Trophoblast cell (in vitro differentiated cells and primary cell): ENCODE measurements at regions not wholly inside any gene's neighbourhood (a gene's known extent, or its start where the extent isn't known, plus 50 kb on each side); places are given as distances from the start of the nearest gene placed in this dataset.

Experiments used
- DNase-seq, 2 donors: peaks; one replicate each; pipeline ENCODE4 v3.0.0-alpha.2; 2016
- H2AFZ ChIP-seq: 2 replicates; pipeline ENCODE4 v1.6.1; 2013; ENCODE audit warnings: low read length, moderate library complexity, mild to moderate bottlenecking; ENCODE audit not compliant: insufficient read depth, poor library complexity
- H2AK5ac ChIP-seq: 2 replicates; pipeline ENCODE4 v1.6.1; 2013; ENCODE audit warnings: mild to moderate bottlenecking, low read length
- H2BK120ac ChIP-seq: 2 replicates; pipeline ENCODE4 v1.6.1; 2013; ENCODE audit warnings: low read length, mild to moderate bottlenecking, moderate library complexity; ENCODE audit not compliant: insufficient read depth, poor library complexity
- H2BK12ac ChIP-seq: 2 replicates; pipeline ENCODE4 v1.6.1; 2013; ENCODE audit warnings: mild to moderate bottlenecking, low read length, moderate library complexity
- H2BK5ac ChIP-seq: 2 replicates; pipeline ENCODE4 v1.6.1; 2013; ENCODE audit warnings: low read length, low read depth, moderate library complexity, mild to moderate bottlenecking; ENCODE audit not compliant: poor library complexity
- H3K14ac ChIP-seq: 2 replicates; pipeline ENCODE4 v1.6.1; 2013; ENCODE audit warnings: mild to moderate bottlenecking, low read length
- H3K18ac ChIP-seq: 2 replicates; pipeline ENCODE4 v1.6.1; 2013; ENCODE audit warnings: mild to moderate bottlenecking, low read length
- H3K23ac ChIP-seq: 2 replicates; pipeline ENCODE4 v1.6.1; 2013; ENCODE audit warnings: low read length
- H3K27ac ChIP-seq: 2 replicates; pipeline ENCODE4 v1.5.1; 2013; ENCODE audit warnings: low read depth, mild to moderate bottlenecking, inconsistent platforms, low read length, moderate library complexity
- H3K27me3 ChIP-seq: 2 replicates; pipeline ENCODE4 v1.6.1; 2013; ENCODE audit warnings: inconsistent platforms, mild to moderate bottlenecking, low read length, moderate library complexity; ENCODE audit not compliant: insufficient read depth
- H3K36me3 ChIP-seq, 2 experiments: 1 replicate in 1 of 2; 2 replicates in 1 of 2; pipeline ENCODE4 v1.6.1; 2013; ENCODE audit warnings: low read length in 2 of 2, mild to moderate bottlenecking in 2 of 2, moderate library complexity in 1 of 2; ENCODE audit not compliant: insufficient read depth in 2 of 2, control insufficient read depth in 1 of 2
- H3K4ac ChIP-seq: 2 replicates; pipeline ENCODE4 v1.6.1; 2013; ENCODE audit warnings: low read depth, mild to moderate bottlenecking, low read length, moderate library complexity
- H3K4me1 ChIP-seq, 2 experiments: 1 replicate in 1 of 2; 2 replicates in 1 of 2; pipeline ENCODE4 v1.6.1; 2013; ENCODE audit warnings: low read length in 2 of 2, mild to moderate bottlenecking in 2 of 2, moderate library complexity in 1 of 2; ENCODE audit not compliant: insufficient read depth in 2 of 2, control insufficient read depth in 1 of 2
- H3K4me2 ChIP-seq: 2 replicates; pipeline ENCODE4 v1.6.1; 2013; ENCODE audit warnings: inconsistent platforms, mild to moderate bottlenecking, low read length, moderate library complexity
- H3K4me3 ChIP-seq: 2 replicates; pipeline ENCODE4 v1.5.1; 2013; ENCODE audit warnings: mild to moderate bottlenecking, low read depth, low read length, inconsistent platforms
- H3K79me1 ChIP-seq: one replicate; pipeline ENCODE4 v1.6.1; 2013; ENCODE audit warnings: low read length
- H3K79me2 ChIP-seq: 2 replicates; pipeline ENCODE4 v1.6.1; 2013; ENCODE audit warnings: low read length, mild to moderate bottlenecking; ENCODE audit not compliant: control insufficient read depth, insufficient read depth, poor library complexity
- H3K9ac ChIP-seq: 2 replicates; pipeline ENCODE4 v1.6.1; 2013; ENCODE audit warnings: mild to moderate bottlenecking, low read length
- H3K9me3 ChIP-seq: 2 replicates; pipeline ENCODE4 v1.6.1; 2013; ENCODE audit warnings: low read depth, mild to moderate bottlenecking, control low read depth, inconsistent platforms, low read length; ENCODE audit not compliant: insufficient read depth
- H4K12ac ChIP-seq: 2 replicates; pipeline ENCODE4 v1.6.1; 2013; ENCODE audit warnings: low read depth, mild to moderate bottlenecking, low read length, moderate library complexity
- H4K8ac ChIP-seq: 2 replicates; pipeline ENCODE4 v1.6.1; 2013; ENCODE audit warnings: low read depth, mild to moderate bottlenecking, low read length, moderate library complexity
- H4K91ac ChIP-seq: one replicate; pipeline ENCODE4 v1.6.1; 2013; ENCODE audit warnings: low read depth, mild to moderate bottlenecking, low read length, moderate library complexity
- WGBS: extraction: QIAGEN DNeasy Blood & Tissue Kit; methylation state at CpG from one replicate; pipeline ENCODE4 v1.1.7; 2013; ENCODE audit warnings: missing lambda C conversion rate; ENCODE audit not compliant: insufficient read length, insufficient coverage; ENCODE audit errors: extremely low coverage; 5-methylcytosine and 5-hydroxymethylcytosine counted together

DNA sequence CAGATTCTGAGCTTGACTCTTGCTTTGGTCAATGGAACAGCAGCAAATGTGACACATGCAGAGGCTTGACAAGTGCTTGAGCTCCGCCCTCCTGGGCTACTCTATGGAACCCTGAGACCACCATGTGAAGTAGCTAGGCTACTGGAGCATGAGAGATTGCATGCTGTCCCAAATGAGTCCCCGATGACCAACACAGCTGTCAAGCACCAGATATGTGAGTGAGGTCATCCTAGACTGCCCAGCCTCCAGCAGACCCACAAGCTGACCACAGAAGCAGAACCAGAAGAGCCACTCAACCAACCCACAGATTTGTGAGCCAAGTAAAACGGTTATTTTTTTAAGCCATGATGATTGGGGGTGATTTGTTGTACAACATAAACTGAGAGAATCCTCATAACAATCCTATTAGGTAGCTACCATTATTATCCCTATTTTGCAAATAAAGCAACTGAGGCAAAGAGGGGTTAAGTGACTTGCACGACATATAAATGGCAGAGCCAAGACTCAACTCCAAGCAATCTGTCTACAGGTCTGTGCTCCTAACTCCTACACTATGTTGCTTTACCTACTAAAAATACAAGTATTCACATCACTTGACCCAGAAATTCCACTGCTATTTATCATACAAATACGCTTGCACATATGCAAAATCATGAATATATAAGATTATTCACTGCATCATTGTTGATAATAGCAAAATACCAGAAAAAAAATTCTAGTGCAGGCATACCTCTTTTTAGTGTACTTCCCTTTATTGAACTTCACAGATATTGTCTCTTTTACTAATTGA is 136.2 kb downstream of the NDUFA12 start:
- H3K27me3 ChIP-seq, result no peaks in the 10 kb centered on the region
- no peak overlapping the region for H3K4me2 ChIP-seq
- no peak overlapping the region for H2BK120ac ChIP-seq
- H3K9me3 ChIP-seq, result no peaks in the 10 kb centered on the region
- no peak overlapping the region for H3K9ac ChIP-seq
- peak in 1 of 2 donors; percentile 19 for DNase-seq
- H3K14ac ChIP-seq, result no peak overlapping the region
- peaks cover 4 to 11% of the 10 kb centered on the region in 2 experiments for H3K4me1 ChIP-seq
- H2AFZ ChIP-seq, result no peak overlapping the region
- H4K12ac ChIP-seq, result no peak overlapping the region
- no peak overlapping the region for H2BK12ac ChIP-seq
- H2AK5ac ChIP-seq, result no peak overlapping the region
- no peak overlapping the region for H4K91ac ChIP-seq
- no peaks in the 10 kb centered on the region for H3K36me3 ChIP-seq
- H3K23ac ChIP-seq, result no peak overlapping the region
- H3K27ac ChIP-seq, result no peak overlapping the region
- H3K79me2 ChIP-seq, result peaks cover 5% of the 10 kb centered on the region
- H3K4me3 ChIP-seq, result no peak overlapping the region
- H4K8ac ChIP-seq, result no peak overlapping the region
- H2BK5ac ChIP-seq, result no peak overlapping the region
- H3K4ac ChIP-seq, result no peak overlapping the region
- no CpG with 5 or more reads among the region's 5 CpGs for WGBS
- H3K18ac ChIP-seq, result no peak overlapping the region
- H3K79me1 ChIP-seq, result peaks cover 3% of the 10 kb centered on the region

DNA sequence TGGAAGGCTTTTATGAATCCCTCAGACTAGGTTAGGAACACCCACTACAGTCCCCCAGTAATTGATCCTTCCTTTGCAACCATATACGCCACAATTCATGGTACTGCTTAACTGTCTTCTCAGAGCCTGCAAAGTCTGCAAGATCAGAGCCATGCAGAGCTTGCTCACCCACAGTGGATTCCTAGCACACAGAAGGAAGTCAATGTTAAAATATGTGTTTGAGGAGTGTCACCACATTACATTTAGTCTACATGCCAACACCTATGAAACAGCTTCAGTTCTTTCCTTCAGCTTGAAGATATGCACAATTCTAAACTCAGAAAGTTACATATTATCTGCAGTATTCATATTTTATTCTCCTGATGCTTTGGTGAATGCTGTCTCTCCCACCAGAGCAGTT is 138.5 kb downstream of the NDUFA12 start:
- no peak overlapping the region for H3K4me2 ChIP-seq
- no peak overlapping the region for H3K23ac ChIP-seq
- no peak overlapping the region for H3K18ac ChIP-seq
- peaks cover 6 to 8% of the 10 kb centered on the region in 2 experiments for H3K4me1 ChIP-seq
- no peak overlapping the region for H2AK5ac ChIP-seq
- H3K27me3 ChIP-seq, result no peaks in the 10 kb centered on the region
- no peak overlapping the region for H2AFZ ChIP-seq
- WGBS, result no CpG with 5 or more reads among the region's 1 CpG
- H3K79me1 ChIP-seq, result no peaks in the 10 kb centered on the region
- no peak overlapping the region for H4K12ac ChIP-seq
- no peak for DNase-seq
- no peak overlapping the region for H4K91ac ChIP-seq
- H2BK120ac ChIP-seq, result no peak overlapping the region
- H3K79me2 ChIP-seq, result peaks cover 5% of the 10 kb centered on the region
- H3K14ac ChIP-seq, result no peak overlapping the region
- H3K9me3 ChIP-seq, result no peaks in the 10 kb centered on the region
- H2BK5ac ChIP-seq, result no peak overlapping the region
- H3K36me3 ChIP-seq, result no peaks in the 10 kb centered on the region
- H4K8ac ChIP-seq, result no peak overlapping the region
- no peak overlapping the region for H3K9ac ChIP-seq
- H2BK12ac ChIP-seq, result no peak overlapping the region
- H3K27ac ChIP-seq, result no peak overlapping the region
- no peak overlapping the region for H3K4ac ChIP-seq
- H3K4me3 ChIP-seq, result no peak overlapping the region

DNA sequence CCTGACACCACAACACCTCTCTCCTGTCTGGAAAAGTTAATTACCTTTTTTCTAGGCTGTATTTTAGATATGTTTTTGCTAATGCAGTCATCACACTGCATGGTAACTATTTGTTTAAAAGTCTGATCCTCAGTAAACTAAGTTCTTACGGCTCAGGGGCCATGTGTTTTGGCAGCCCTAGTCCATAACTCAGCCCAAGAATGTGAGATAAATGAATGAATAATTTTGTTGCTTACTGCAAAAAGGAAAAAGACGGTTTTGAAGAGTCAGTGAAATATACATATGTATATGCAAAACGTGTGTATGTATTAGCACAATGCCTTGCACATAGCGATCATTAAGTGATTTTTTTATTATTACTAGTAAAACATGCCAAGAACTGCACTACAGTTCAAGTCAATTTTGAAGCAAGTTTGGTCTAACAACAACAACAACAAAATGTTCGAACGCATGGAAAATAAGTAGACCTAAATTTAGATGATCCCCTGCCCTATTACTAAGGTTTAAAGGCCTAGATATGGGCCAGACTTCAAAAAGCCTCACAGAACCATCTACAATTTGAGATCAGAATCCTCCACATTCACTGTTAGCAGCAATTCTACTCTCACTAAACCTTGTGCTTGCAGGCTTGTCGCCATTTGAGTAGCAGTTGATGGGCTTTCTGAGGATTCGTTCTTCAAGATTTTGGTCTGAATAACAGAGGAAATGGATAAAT is 140.0 kb downstream of the NDUFA12 start:
- H2AFZ ChIP-seq, result no peak overlapping the region
- peaks cover 5% of the 10 kb centered on the region for H3K79me2 ChIP-seq
- no peak for DNase-seq
- peaks cover 6 to 8% of the 10 kb centered on the region in 2 experiments for H3K4me1 ChIP-seq
- no peak overlapping the region for H3K9ac ChIP-seq
- no peak overlapping the region for H2BK120ac ChIP-seq
- H2AK5ac ChIP-seq, result no peak overlapping the region
- H3K4me3 ChIP-seq, result no peak overlapping the region
- no peaks in the 10 kb centered on the region for H3K9me3 ChIP-seq
- no peak overlapping the region for H3K23ac ChIP-seq
- H3K18ac ChIP-seq, result no peak overlapping the region
- no peak overlapping the region for H3K4me2 ChIP-seq
- H4K12ac ChIP-seq, result no peak overlapping the region
- no peak overlapping the region for H2BK5ac ChIP-seq
- H3K79me1 ChIP-seq, result no peaks in the 10 kb centered on the region
- no peak overlapping the region for H3K27ac ChIP-seq
- H4K8ac ChIP-seq, result no peak overlapping the region
- no peak overlapping the region for H2BK12ac ChIP-seq
- no peak overlapping the region for H3K14ac ChIP-seq
- no peaks in the 10 kb centered on the region for H3K36me3 ChIP-seq
- H4K91ac ChIP-seq, result no peak overlapping the region
- no CpG with 5 or more reads among the region's 8 CpGs for WGBS
- H3K4ac ChIP-seq, result no peak overlapping the region
- no peaks in the 10 kb centered on the region for H3K27me3 ChIP-seq

GRCh38 chr12:94862421-94862820 is 141.1 kb downstream of the NDUFA12 start:
- Histone ChIP-seq H3K79me2 (peaks cover 5% of the 10 kb centered on the region), H3K23ac (no peak overlapping the region)

More at GRCh38 chr12:94862421-94862820, 141.1 kb downstream of the NDUFA12 start:
- Histone ChIP-seq H2AK5ac (no peak overlapping the region), H2BK120ac (no peak overlapping the region), H3K4me2 (no peak overlapping the region), H3K4me3 (no peak overlapping the region), H2BK12ac (no peak overlapping the region), H2BK5ac (no peak overlapping the region), H4K12ac (no peak overlapping the region), H3K27me3 (no peaks in the 10 kb centered on the region), H4K8ac (no peak overlapping the region), H3K4me1 (peaks cover 6 to 8% of the 10 kb centered on the region in 2 experiments), H3K4ac (no peak overlapping the region), H3K79me1 (no peaks in the 10 kb centered on the region), H3K27ac (no peak overlapping the region), H3K14ac (no peak overlapping the region), H3K36me3 (no peaks in the 10 kb centered on the region), H2AFZ (no peak overlapping the region), H4K91ac (no peak overlapping the region), H3K9me3 (no peaks in the 10 kb centered on the region), H3K18ac (no peak overlapping the region), H3K9ac (no peak overlapping the region)
- no CpG with 5 or more reads among the region's 3 CpGs for WGBS
- DNase-seq, result no peak
